Heart left ventricle (tissue), 16 donors: ENCODE measurements at regions not wholly inside any gene's neighbourhood (a gene's known extent, or its start where the extent isn't known, plus 50 kb on each side); places are given as distances from the start of the nearest gene placed in this dataset.

Source experiments
- ATAC-seq, 4 donors: fragments of 200-7000 bp; cut with Tn5 transposase; one replicate each; pipeline ENCODE4 v1.9.1; 2020 to 2022; ENCODE audit warnings: moderate library complexity in 4 of 4, mild to moderate bottlenecking in 3 of 4, moderate number of reproducible peaks in 1 of 4
- DNase-seq, 5 donors: peaks; one replicate each; pipeline ENCODE4 v3.0.0-alpha.2; 2020
- H3K27ac ChIP-seq, 12 donors: fragments of 200-600 bp; sonication (generic) in 4 of 12; one replicate each; pipeline versions ENCODE4 v1.5.0 to v1.8.0; 2016 to 2022; ENCODE audit warnings: mild to moderate bottlenecking in 2 of 12
- H3K27me3 ChIP-seq, 9 donors: fragments of 200-600 bp; sonication (generic) in 2 of 9; one replicate each; pipeline versions ENCODE4 v1.5.1 to v1.8.0; 2016 to 2022; ENCODE audit warnings: mild to moderate bottlenecking in 3 of 9
- H3K36me3 ChIP-seq, 9 donors: fragments of 200-600 bp; sonication (generic) in 2 of 9; one replicate each; pipeline versions ENCODE4 v1.5.0 to v1.8.0; 2018 to 2022; ENCODE audit warnings: mild to moderate bottlenecking in 2 of 9
- H3K4me1 ChIP-seq, 12 donors: fragments of 200-600 bp; sonication (generic) in 4 of 12; one replicate each; pipeline versions ENCODE4 v1.5.0 to v1.8.0; 2016 to 2022; ENCODE audit warnings: mild to moderate bottlenecking in 3 of 12
- H3K4me3 ChIP-seq, 12 donors: fragments of 200-600 bp; sonication (generic) in 4 of 12; one replicate each; pipeline versions ENCODE4 v1.5.0 to v1.8.0; 2017 to 2022; ENCODE audit warnings: mild to moderate bottlenecking in 9 of 12, moderate library complexity in 4 of 12
- H3K9me3 ChIP-seq, 12 donors: fragments of 200-600 bp; sonication (generic) in 4 of 12; one replicate each; pipeline versions ENCODE4 v1.5.0 to v1.8.0; 2016 to 2022; ENCODE audit warnings: mild to moderate bottlenecking in 1 of 12
- CTCF ChIP-seq, 12 donors: fragments of 200-600 bp; sonication (generic) in 4 of 12; IDR thresholded peaks; one replicate each; pipeline versions ENCODE4 v1.5.0 to v1.8.0; 2018 to 2022; ENCODE audit warnings: antibody characterized with exemption in 12 of 12, mild to moderate bottlenecking in 5 of 12
- POLR2A ChIP-seq, 2 donors: fragments of 450-650 bp; IDR thresholded peaks; one replicate each; pipeline ENCODE4 v1.6.1; 2017; ENCODE audit warnings: antibody characterized with exemption in 2 of 2, mild to moderate bottlenecking in 2 of 2, moderate library complexity in 2 of 2
- WGBS, 4 donors: extraction: QIAGEN DNeasy Blood & Tissue Kit in 2 of 4; methylation state at CpG; one replicate each; pipeline versions ENCODE4 v1.1.5 to v1.1.7; 2013 to 2018; 5-methylcytosine and 5-hydroxymethylcytosine counted together
- intact Hi-C, 10 donors: fragments of 100-400 bp; cut with DNase I; formaldehyde crosslinking; loops; one replicate each; pipeline versions ENCODE4 v1.11.1 to v1.14.2; 2022
- donor health status: ischemic (EF 13 %, LVEDD 7.1; RV severe dilation, severe dysfunction).
- donor health status: healthy with polysubstance abuse.
- donor health status: DM: no; HTN: yes; CAD: no.
- donor health status: DM: no; HTN: no; CAD: no.
- donor health status: ischemic (EF 25% LVEDD 6.9; RV normal size, moderate dysfunction).
- donor health status: ischemic (EF 25% LVEDD 5.7; RV mildly dilated, moderate dysfunction).
- donor health status: healthy.
- donor health status: DM: yes; HTN: yes; CAD: no.
- donor health status: ischemic (EF 35%, LVEDD 5.7; RV mildly dilated, moderate dysfunction).
- donor health status: nonischemic (EF 11% LVEDD 7.7; RV severe dilation, severe dysfunction).
- donor health status: DM: yes; HTN: yes; CAD: no.
- donor health status: PGD.
- donor health status: ischemic (EF 29% LVEDD 5.4; RV normal size, mild dysfunction).
- donor health status: nonischemic (EF 23%, LVEDD 6.1; RV moderate dilation, normal function).

GRCh38 chr4:32226733-32227132 is 1506.6 kb downstream of the PCDH7 start:
- TF ChIP-seq POLR2A (IDR thresholded peaks at IDR 0.05) (no peak), CTCF (IDR thresholded peaks at IDR 0.05) (no peak)
- WGBS, 4 donors: 65 to 73% (median 72%) methylated on average over 2 of the region's 2 CpGs
- Histone ChIP-seq H3K4me3 (no peak overlapping the region), H3K27me3 (no peaks in the 10 kb centered on the region), H3K9me3 (peaks cover 0 to 8% (median 2%) of the 10 kb centered on the region in 12 donors), H3K4me1 (no peaks in the 10 kb centered on the region), H3K36me3 (no peaks in the 10 kb centered on the region), H3K27ac (no peak overlapping the region)
- ATAC-seq (no peak), DNase-seq (no peak)
- intact Hi-C loops: no loop called here

GRCh38 chr4:32243926-32244325 is 1523.8 kb downstream of the PCDH7 start:
- intact Hi-C loops: no loop called here
- 27 to 81% (median 66%) methylated on average over 3 of the region's 3 CpGs for WGBS, 4 donors
- H3K27ac ChIP-seq: no peak overlapping the region
- TF ChIP-seq CTCF (IDR thresholded peaks at IDR 0.05) (no peak), POLR2A (IDR thresholded peaks at IDR 0.05) (no peak)
- no peak for DNase-seq
- H3K4me3 ChIP-seq: no peak overlapping the region
- no peaks in the 10 kb centered on the region for H3K9me3 ChIP-seq
- H3K36me3 ChIP-seq: no peaks in the 10 kb centered on the region
- no peak for ATAC-seq
- no peaks in the 10 kb centered on the region for H3K27me3 ChIP-seq
- no peaks in the 10 kb centered on the region for H3K4me1 ChIP-seq

GRCh38 chr4:32249040-32249439 is 1528.9 kb downstream of the PCDH7 start:
- no peak overlapping the region for H3K4me3 ChIP-seq
- no peaks in the 10 kb centered on the region for H3K4me1 ChIP-seq
- H3K27me3 ChIP-seq: no peaks in the 10 kb centered on the region
- no peaks in the 10 kb centered on the region for H3K36me3 ChIP-seq
- WGBS, 4 donors: 43 to 49% (median 44%) methylated on average over 2 of the region's 2 CpGs
- DNase-seq (no peak), ATAC-seq (no peak)
- intact Hi-C loops: no loop called here
- TF ChIP-seq CTCF (IDR thresholded peaks at IDR 0.05) (no peak), POLR2A (IDR thresholded peaks at IDR 0.05) (no peak)
- H3K27ac ChIP-seq: no peak overlapping the region
- H3K9me3 ChIP-seq: no peaks in the 10 kb centered on the region

GRCh38 chr4:32251126-32251525 is 1531.0 kb downstream of the PCDH7 start:
- H3K9me3 ChIP-seq: no peaks in the 10 kb centered on the region
- TF ChIP-seq CTCF (IDR thresholded peaks at IDR 0.05) (no peak), POLR2A (IDR thresholded peaks at IDR 0.05) (no peak)
- ATAC-seq (no peak), DNase-seq (no peak)
- no peak overlapping the region for H3K27ac ChIP-seq
- no peaks in the 10 kb centered on the region for H3K36me3 ChIP-seq
- 85 to 100% (median 90%) methylated on average over 1 of the region's 1 CpG for WGBS, 4 donors
- H3K4me1 ChIP-seq: no peaks in the 10 kb centered on the region
- intact Hi-C loops: no loop called here
- no peak overlapping the region for H3K4me3 ChIP-seq
- no peaks in the 10 kb centered on the region for H3K27me3 ChIP-seq
